ENCODE measurements at regions not wholly inside any gene's neighbourhood (a gene's known extent, or its start where the extent isn't known, plus 50 kb on each side); places are given as distances from the start of the nearest gene placed in this dataset.
"Not testable (repeated sequence)": the region's sequence is repeated elsewhere in the genome, so short reads cannot be mapped to it uniquely, and the experiment has no call there.

DNA sequence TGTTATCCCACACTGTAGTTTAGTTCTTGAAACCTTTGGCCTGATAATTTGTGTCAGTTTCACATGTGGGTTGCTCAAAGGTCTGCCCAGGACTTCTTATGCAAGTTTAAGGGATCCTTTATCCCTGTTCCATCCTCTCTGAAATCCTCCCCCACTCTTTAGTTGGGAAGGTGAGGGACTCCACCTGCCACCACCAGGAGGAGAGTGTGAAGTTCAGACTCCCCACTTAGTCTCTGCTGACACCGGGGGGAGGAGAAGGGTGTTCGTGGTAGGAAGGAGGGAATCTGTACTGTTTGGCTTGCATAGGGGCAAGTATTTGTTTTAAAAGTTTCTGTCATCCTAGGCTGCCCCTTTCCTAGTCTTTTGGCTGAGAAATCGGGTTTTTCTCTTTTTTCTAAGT is 211.8 kb downstream of the PPP4R3C start:
- no peak for DNase-seq (ENCODE audit: low read depth)
- TF ChIP-seq, protein P1, sequence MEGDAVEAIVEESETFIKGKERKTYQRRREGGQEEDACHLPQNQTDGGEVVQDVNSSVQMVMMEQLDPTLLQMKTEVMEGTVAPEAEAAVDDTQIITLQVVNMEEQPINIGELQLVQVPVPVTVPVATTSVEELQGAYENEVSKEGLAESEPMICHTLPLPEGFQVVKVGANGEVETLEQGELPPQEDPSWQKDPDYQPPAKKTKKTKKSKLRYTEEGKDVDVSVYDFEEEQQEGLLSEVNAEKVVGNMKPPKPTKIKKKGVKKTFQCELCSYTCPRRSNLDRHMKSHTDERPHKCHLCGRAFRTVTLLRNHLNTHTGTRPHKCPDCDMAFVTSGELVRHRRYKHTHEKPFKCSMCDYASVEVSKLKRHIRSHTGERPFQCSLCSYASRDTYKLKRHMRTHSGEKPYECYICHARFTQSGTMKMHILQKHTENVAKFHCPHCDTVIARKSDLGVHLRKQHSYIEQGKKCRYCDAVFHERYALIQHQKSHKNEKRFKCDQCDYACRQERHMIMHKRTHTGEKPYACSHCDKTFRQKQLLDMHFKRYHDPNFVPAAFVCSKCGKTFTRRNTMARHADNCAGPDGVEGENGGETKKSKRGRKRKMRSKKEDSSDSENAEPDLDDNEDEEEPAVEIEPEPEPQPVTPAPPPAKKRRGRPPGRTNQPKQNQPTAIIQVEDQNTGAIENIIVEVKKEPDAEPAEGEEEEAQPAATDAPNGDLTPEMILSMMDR (IDR thresholded peaks at IDR 0.05; ENCODE audit: insufficient read depth, low read depth, low read length), result no peak
- H3K4me3 ChIP-seq (ENCODE audit: low read depth, low read length), result no peak overlapping the region

GRCh38 chrX:27242581-27242980 is 220.6 kb downstream of the PPP4R3C start:
- H3K4me3 ChIP-seq (ENCODE audit: low read depth, low read length), result no peak overlapping the region
- no peak for DNase-seq (ENCODE audit: low read depth)
- TF ChIP-seq, protein P1 (IDR thresholded peaks at IDR 0.05; ENCODE audit: insufficient read depth, low read depth, low read length), result no peak

GRCh38 chrX:27241981-27242380 is 221.2 kb downstream of the PPP4R3C start:
- DNase-seq (ENCODE audit: low read depth), result no peak
- no peak overlapping the region for H3K4me3 ChIP-seq (ENCODE audit: low read depth, low read length)
- TF ChIP-seq, protein P1 (IDR thresholded peaks at IDR 0.05; ENCODE audit: insufficient read depth, low read depth, low read length), result no peak

- DNase-seq (ENCODE audit: low read depth); H3K4me3 ChIP-seq (ENCODE audit: low read depth, low read length): not testable (repeated sequence)
Measured at GRCh38 chrX:27240042-27240441, 223.1 kb downstream of the PPP4R3C start.

- TF ChIP-seq, protein P1 (IDR thresholded peaks at IDR 0.05; ENCODE audit: insufficient read depth, low read depth, low read length), result no peak
- DNase-seq (ENCODE audit: low read depth), result no peak
- H3K4me3 ChIP-seq (ENCODE audit: low read depth, low read length), result no peak overlapping the region
Measured at GRCh38 chrX:27236681-27237080, 226.5 kb downstream of the PPP4R3C start.

DNA sequence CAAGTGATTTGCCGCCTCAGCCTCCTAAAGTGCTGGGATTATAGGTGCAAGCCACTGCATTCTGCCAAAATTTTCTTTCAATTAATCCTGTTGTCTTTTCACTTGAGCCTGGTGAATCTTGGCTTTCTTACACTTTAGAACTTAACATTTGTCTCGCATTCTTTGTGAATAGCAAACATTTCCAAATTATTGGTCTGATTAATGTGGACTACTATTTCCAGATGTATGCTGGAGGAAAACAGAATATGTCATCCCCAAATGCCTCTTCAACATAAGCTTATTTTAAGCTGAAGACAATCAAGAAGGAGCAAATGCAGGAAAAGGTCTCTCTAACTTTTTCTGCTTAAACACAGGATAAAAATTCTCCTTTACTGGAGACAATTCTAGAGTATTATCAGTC is 233.4 kb downstream of the PPP4R3C start:
- no peak overlapping the region for H3K4me3 ChIP-seq (ENCODE audit: low read depth, low read length)
- DNase-seq (ENCODE audit: low read depth), result no peak
- TF ChIP-seq, protein P1 (IDR thresholded peaks at IDR 0.05; ENCODE audit: insufficient read depth, low read depth, low read length), result no peak

- no peak overlapping the region for H3K4me3 ChIP-seq (ENCODE audit: low read depth, low read length)
- TF ChIP-seq, protein P1 (IDR thresholded peaks at IDR 0.05; ENCODE audit: insufficient read depth, low read depth, low read length), result no peak
- no peak for DNase-seq (ENCODE audit: low read depth)
Measured at GRCh38 chrX:27222661-27223060, 240.5 kb downstream of the PPP4R3C start.
